Left ventricle myocardium inferior (tissue), 1 donor: ENCODE measurements at regions not wholly inside any gene's neighbourhood (a gene's known extent, or its start where the extent isn't known, plus 50 kb on each side); places are given as distances from the start of the nearest gene placed in this dataset.

ENCODE experiments used
- DNase-seq: peaks from one replicate; pipeline ENCODE4 v3.0.0-alpha.2; 2020
- H3K27ac ChIP-seq: fragments of 200-600 bp; replicated peaks from 2 replicates; pipeline ENCODE4 v1.8.0; 2021
- H3K27me3 ChIP-seq: fragments of 200-600 bp; 2 replicates; pipeline ENCODE4 v1.8.0; 2021; ENCODE audit warnings: low read depth
- H3K36me3 ChIP-seq: fragments of 200-600 bp; 2 replicates; pipeline ENCODE4 v1.8.0; 2021
- H3K4me1 ChIP-seq: fragments of 200-600 bp; 2 replicates; pipeline ENCODE4 v1.8.0; 2021
- H3K4me3 ChIP-seq: fragments of 200-600 bp; 2 replicates; pipeline ENCODE4 v1.8.0; 2021; ENCODE audit warnings: mild to moderate bottlenecking, moderate library complexity
- H3K9me3 ChIP-seq: fragments of 200-600 bp; replicated peaks from 2 replicates; pipeline ENCODE4 v1.8.0; 2021
- intact Hi-C: fragments of 100-400 bp; cut with micrococcal nuclease; formaldehyde crosslinking; loops from one replicate; pipeline ENCODE4 v1.11.0; 2022
- TF ChIP-seq, protein P1 (sequence below): fragments of 200-600 bp; IDR thresholded peaks from 2 replicates; pipeline ENCODE4 v1.8.0; 2021; ENCODE audit warnings: antibody characterized with exemption, mild to moderate bottlenecking, borderline replicate concordance
- donor health status: DM: no; HTN: yes; CAD: no; lungs with severe emphysema.

DNA sequence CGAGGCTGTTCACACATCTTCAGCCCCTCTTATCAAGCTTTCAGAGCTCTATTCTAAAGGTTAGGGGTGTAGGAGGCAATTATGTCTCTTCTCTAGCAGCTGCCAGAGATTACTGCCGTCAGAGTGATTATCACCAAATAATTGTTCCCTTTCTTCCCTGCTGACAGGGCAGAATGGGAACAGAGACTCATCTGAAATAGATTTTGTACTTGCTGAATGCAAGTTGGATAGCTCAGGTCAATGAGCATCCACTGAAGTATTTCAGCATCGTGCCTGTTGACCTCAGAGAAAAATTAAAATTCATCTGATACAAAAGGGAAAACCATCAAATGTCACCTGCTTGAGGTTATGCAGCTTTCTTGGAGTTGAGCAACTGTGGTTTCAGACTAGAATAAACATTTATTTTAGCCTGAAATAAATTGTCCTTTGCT is 213.7 kb upstream of the MAP3K1 start:
- intact Hi-C loops: no loop called here
- TF ChIP-seq, protein P1, sequence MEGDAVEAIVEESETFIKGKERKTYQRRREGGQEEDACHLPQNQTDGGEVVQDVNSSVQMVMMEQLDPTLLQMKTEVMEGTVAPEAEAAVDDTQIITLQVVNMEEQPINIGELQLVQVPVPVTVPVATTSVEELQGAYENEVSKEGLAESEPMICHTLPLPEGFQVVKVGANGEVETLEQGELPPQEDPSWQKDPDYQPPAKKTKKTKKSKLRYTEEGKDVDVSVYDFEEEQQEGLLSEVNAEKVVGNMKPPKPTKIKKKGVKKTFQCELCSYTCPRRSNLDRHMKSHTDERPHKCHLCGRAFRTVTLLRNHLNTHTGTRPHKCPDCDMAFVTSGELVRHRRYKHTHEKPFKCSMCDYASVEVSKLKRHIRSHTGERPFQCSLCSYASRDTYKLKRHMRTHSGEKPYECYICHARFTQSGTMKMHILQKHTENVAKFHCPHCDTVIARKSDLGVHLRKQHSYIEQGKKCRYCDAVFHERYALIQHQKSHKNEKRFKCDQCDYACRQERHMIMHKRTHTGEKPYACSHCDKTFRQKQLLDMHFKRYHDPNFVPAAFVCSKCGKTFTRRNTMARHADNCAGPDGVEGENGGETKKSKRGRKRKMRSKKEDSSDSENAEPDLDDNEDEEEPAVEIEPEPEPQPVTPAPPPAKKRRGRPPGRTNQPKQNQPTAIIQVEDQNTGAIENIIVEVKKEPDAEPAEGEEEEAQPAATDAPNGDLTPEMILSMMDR: no peak
- Histone ChIP-seq H3K9me3 (no peaks in the 10 kb centered on the region), H3K4me1 (peaks cover 6% of the 10 kb centered on the region), H3K27me3 (peaks cover 6% of the 10 kb centered on the region), H3K4me3 (no peak overlapping the region), H3K27ac (no peak overlapping the region), H3K36me3 (no peaks in the 10 kb centered on the region)
- DNase-seq: no peak

DNA sequence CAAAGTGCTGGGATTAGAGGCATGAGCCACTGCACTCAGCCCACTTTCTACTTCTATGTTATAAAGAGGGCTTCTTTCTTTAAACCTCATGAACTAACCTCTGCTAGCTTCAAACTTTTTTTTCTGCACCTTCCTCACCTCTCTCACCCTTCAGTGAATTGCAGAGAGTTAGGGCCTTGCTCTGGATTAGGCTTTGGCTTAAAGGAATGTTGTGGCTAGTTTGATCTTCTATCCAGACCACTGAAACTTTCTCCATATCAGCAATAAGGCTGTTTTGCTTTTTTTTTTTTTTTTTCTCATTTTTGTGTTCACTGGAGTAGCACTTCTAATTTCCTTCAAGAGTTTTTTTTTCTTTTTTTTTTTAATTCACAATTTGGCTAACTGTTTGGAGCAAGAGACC is 216.4 kb upstream of the MAP3K1 start:
- Histone ChIP-seq H3K4me1 (peaks cover 6% of the 10 kb centered on the region), H3K27ac (no peak overlapping the region), H3K4me3 (no peak overlapping the region), H3K27me3 (no peaks in the 10 kb centered on the region), H3K9me3 (no peaks in the 10 kb centered on the region), H3K36me3 (no peaks in the 10 kb centered on the region)
- intact Hi-C loops: no loop called here
- no peak for DNase-seq
- TF ChIP-seq, protein P1: no peak

DNA sequence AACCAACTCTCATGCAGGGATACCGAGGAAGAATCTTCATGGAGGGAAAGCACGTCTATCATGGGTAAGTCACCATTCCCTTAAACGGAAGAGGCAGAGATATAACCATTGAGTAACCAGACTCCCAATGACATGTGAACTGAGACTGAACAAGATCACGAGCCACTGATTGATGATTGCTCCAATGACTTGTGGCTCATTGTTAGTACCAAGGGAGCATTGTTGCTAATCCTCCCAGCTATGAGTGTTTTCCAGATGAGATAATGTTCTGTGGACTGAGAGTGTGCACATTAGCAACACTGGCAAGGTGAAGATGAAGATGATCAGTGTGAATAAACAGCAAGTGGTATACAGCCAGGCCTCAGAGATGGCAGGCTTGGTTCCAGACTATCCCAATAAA is 219.2 kb upstream of the MAP3K1 start:
- TF ChIP-seq, protein P1: no peak
- DNase-seq: no peak
- H3K4me1 ChIP-seq: no peaks in the 10 kb centered on the region
- no peaks in the 10 kb centered on the region for H3K36me3 ChIP-seq
- no peak overlapping the region for H3K4me3 ChIP-seq
- H3K9me3 ChIP-seq: no peaks in the 10 kb centered on the region
- intact Hi-C loops: no loop called here
- no peak overlapping the region for H3K27ac ChIP-seq
- no peaks in the 10 kb centered on the region for H3K27me3 ChIP-seq

DNA sequence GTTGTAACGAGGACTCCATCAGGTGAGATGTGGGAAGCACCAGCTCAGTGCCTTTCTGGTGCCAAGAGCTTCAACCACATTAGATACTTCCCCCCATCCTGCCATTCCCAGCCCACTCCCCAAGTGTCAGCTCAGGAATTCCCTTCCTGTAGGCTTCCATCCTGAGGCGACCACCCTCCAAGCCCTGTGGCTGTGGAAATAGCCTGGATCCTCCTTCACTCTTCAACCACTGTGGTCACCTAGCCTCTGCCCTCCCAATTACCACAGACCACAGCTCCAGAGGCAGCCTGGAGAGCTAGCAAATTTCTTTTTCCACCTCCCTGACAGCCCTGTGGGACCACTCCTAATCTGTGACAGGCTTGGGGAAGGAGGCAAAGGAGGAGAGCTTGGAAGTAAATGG is 219.8 kb upstream of the MAP3K1 start:
- intact Hi-C loops: no loop called here
- TF ChIP-seq, protein P1: no peak
- no peak overlapping the region for H3K4me3 ChIP-seq
- H3K9me3 ChIP-seq: no peaks in the 10 kb centered on the region
- DNase-seq: no peak
- no peak overlapping the region for H3K27ac ChIP-seq
- no peaks in the 10 kb centered on the region for H3K4me1 ChIP-seq
- H3K36me3 ChIP-seq: no peaks in the 10 kb centered on the region
- no peaks in the 10 kb centered on the region for H3K27me3 ChIP-seq

DNA sequence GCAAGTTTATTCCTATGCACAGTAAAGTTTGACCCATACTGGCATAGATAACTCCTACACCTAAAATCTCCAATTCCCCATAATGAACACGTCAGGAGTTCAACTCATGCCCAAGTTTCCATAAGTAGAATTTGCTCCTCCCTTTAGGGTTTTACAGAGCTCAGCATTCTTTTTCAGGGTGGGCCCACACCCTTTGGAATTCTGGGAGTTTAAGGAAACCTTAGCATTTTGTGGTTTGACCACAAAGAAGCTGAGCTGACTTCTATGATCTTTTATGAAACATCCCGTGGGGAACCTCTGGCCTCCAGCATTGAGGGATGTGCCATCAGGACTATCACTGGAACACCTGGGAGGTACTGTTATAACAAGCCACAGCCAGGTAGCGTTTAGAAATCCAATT is 220.6 kb upstream of the MAP3K1 start:
- Histone ChIP-seq H3K9me3 (no peaks in the 10 kb centered on the region), H3K4me1 (peaks cover under 1% of the 10 kb centered on the region), H3K4me3 (no peak overlapping the region), H3K36me3 (no peaks in the 10 kb centered on the region), H3K27me3 (no peaks in the 10 kb centered on the region), H3K27ac (no peak overlapping the region)
- intact Hi-C loops: no loop called here
- TF ChIP-seq, protein P1: no peak
- no peak for DNase-seq

DNA sequence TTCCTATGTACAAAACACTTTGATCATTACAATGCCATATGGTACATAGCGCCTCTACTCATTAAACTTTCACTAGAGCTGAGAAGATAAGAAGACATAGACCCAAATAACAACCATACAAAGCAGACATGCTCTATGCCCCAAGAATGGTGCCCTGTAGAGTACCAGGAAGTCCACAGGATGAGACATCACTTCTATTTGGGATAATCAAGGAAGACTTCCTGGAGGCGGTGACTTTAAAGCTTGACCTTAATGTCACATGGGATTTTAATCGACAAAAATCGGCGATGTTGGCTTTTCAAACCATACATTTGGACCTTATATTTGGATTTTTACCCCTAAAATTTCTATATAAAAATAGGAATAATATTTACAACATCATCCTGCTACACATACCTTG is 224.3 kb upstream of the MAP3K1 start:
- intact Hi-C loops: no loop called here
- no peak for DNase-seq
- H3K9me3 ChIP-seq: no peaks in the 10 kb centered on the region

More for the DNA sequence above, 224.3 kb upstream of the MAP3K1 start:
- Histone ChIP-seq H3K4me3 (no peak overlapping the region), H3K27ac (no peak overlapping the region), H3K27me3 (no peaks in the 10 kb centered on the region), H3K4me1 (peaks cover 36% of the 10 kb centered on the region), H3K36me3 (no peaks in the 10 kb centered on the region)
- TF ChIP-seq, protein P1: no peak
